Mucosa of rectum (tissue), 2 donors: ENCODE measurements at regions not wholly inside any gene's neighbourhood (a gene's known extent, or its start where the extent isn't known, plus 50 kb on each side); places are given as distances from the start of the nearest gene placed in this dataset.

Experiments
- H3K27ac ChIP-seq, 2 donors: one replicate each; pipeline ENCODE4 v1.7.0; 2013; ENCODE audit warnings: inconsistent platforms in 2 of 2, low read depth in 2 of 2, low read length in 2 of 2
- H3K27me3 ChIP-seq, 2 donors: one replicate each; pipeline ENCODE4 v1.7.0; 2013; ENCODE audit warnings: low read length in 2 of 2; ENCODE audit not compliant: control insufficient read depth in 2 of 2, insufficient read depth in 2 of 2
- H3K36me3 ChIP-seq, 2 donors: one replicate each; pipeline ENCODE4 v1.7.0; 2013; ENCODE audit warnings: low read length in 2 of 2; ENCODE audit not compliant: control insufficient read depth in 2 of 2, insufficient read depth in 2 of 2
- H3K4me1 ChIP-seq, 2 donors: one replicate each; pipeline ENCODE4 v1.7.0; 2013; ENCODE audit warnings: low read length in 2 of 2, mild to moderate bottlenecking in 1 of 2; ENCODE audit not compliant: control insufficient read depth in 2 of 2, insufficient read depth in 2 of 2
- H3K4me3 ChIP-seq, 2 donors: one replicate each; pipeline ENCODE4 v1.7.0; 2013; ENCODE audit warnings: low read length in 2 of 2
- H3K9ac ChIP-seq, 2 donors: one replicate each; pipeline ENCODE4 v1.7.0; 2013; ENCODE audit warnings: low read length in 2 of 2, low read depth in 1 of 2, mild to moderate bottlenecking in 1 of 2
- H3K9me3 ChIP-seq, 2 donors: one replicate each; pipeline ENCODE4 v1.7.0; 2013; ENCODE audit warnings: low read length in 2 of 2; ENCODE audit not compliant: control insufficient read depth in 2 of 2
- donor health status: healthy.
- donor health status: Normal muscosa, but diverticular disease.

GRCh38 chr3:164208821-164209220 is 869.5 kb downstream of the SI start:
- Histone ChIP-seq H3K9ac (no peak overlapping the region), H3K4me1 (no peaks in the 10 kb centered on the region), H3K27ac (no peak overlapping the region), H3K27me3 (no peaks in the 10 kb centered on the region), H3K4me3 (no peak overlapping the region), H3K36me3 (no peaks in the 10 kb centered on the region), H3K9me3 (no peaks in the 10 kb centered on the region)

DNA sequence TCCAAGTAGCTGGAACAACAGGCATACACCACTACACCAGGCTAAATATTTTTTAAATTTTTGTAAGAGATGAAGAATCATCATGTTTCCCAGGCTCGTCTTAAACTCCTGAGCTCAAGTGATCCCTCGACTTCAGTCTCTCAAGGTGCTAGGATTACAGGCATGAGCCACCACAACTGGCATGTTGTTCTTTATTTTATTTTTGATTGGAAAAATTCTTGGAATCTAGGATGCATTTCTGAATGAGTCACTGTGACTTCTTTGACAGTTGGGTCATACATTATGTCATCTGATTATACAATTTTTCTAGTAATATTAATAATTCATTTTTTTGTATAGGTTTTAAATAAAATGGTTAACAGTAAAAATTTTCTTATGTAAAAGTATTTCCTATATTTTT is 870.2 kb downstream of the SI start:
- H3K27ac ChIP-seq, result no peak overlapping the region
- H3K36me3 ChIP-seq, result no peaks in the 10 kb centered on the region
- H3K9me3 ChIP-seq, result no peaks in the 10 kb centered on the region
- no peak overlapping the region for H3K9ac ChIP-seq
- H3K27me3 ChIP-seq, result no peaks in the 10 kb centered on the region
- no peaks in the 10 kb centered on the region for H3K4me1 ChIP-seq
- H3K4me3 ChIP-seq, result no peak overlapping the region

- no peaks in the 10 kb centered on the region for H3K27me3 ChIP-seq
- H3K4me3 ChIP-seq, result no peak overlapping the region
- H3K9ac ChIP-seq, result no peak overlapping the region
- no peak overlapping the region for H3K27ac ChIP-seq
- H3K9me3 ChIP-seq, result no peaks in the 10 kb centered on the region
- H3K4me1 ChIP-seq, result no peaks in the 10 kb centered on the region
- H3K36me3 ChIP-seq, result no peaks in the 10 kb centered on the region
Observed at GRCh38 chr3:164200053-164200823, 878.1 kb downstream of the SI start.

DNA sequence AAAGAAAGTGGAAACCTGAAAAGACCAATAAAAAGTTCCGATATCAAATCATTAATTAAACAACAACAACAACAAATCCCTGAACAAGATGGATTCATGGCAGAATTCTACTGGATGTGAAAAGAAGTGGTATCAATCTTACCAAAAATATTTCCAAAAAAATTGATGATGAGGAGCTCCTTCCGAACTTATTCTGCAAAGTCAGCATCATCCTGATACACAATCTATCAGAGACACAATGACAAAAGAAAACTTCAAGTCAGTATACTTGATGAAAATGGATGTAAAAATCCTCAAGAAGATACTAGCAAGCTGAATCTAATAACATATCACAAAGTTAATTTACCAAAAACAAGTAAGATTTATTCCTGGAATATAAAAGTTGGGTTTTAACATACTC is 881.8 kb downstream of the SI start:
- Histone ChIP-seq H3K4me3 (no peak overlapping the region), H3K9me3 (no peaks in the 10 kb centered on the region), H3K9ac (no peak overlapping the region), H3K27me3 (no peaks in the 10 kb centered on the region), H3K27ac (no peak overlapping the region), H3K36me3 (no peaks in the 10 kb centered on the region), H3K4me1 (no peaks in the 10 kb centered on the region)

DNA sequence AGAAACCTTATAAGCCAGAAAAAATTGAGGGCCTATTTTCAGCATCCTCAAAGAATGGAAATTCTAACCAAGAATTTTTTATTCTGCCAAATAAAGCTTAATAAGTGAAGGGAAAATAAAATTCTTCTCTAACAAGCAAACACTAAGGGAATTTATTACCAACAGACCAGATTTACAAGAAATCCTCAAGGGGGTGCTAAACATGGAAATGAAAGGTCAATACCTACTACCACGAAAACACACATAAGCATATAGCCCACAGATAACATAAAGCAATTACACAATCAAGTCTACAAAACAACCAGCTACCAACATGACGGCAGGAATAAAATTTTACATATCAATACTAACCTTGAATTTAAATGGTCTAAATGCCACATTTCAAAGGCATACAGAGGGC is 883.5 kb downstream of the SI start:
- Histone ChIP-seq H3K27me3 (no peaks in the 10 kb centered on the region), H3K27ac (no peak overlapping the region), H3K9ac (no peak overlapping the region), H3K9me3 (no peaks in the 10 kb centered on the region), H3K4me3 (no peak overlapping the region), H3K4me1 (no peaks in the 10 kb centered on the region), H3K36me3 (no peaks in the 10 kb centered on the region)

DNA sequence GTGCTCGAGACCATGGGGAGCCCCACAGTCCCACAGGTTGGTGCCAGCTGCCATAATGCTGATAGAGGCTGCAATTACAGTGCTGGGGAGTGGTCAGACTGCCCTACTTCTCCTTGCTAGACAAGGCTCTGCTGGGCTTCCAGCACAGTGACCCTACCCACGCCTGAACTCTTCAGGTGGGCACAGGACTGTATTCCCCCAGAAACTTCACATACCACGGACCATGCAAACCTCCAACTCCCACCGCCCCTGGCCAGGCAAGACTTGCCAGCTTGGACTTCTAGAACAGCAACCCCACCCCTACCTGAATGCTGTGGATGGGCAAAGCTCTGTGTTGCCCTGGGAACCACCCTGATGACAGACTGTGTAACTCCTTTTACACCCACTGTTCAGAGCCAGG is 885.3 kb downstream of the SI start:
- no peak overlapping the region for H3K4me3 ChIP-seq
- H3K9me3 ChIP-seq, result no peaks in the 10 kb centered on the region
- H3K27me3 ChIP-seq, result no peaks in the 10 kb centered on the region
- no peak overlapping the region for H3K27ac ChIP-seq
- no peak overlapping the region for H3K9ac ChIP-seq
- H3K4me1 ChIP-seq, result no peaks in the 10 kb centered on the region
- no peaks in the 10 kb centered on the region for H3K36me3 ChIP-seq

GRCh38 chr3:164190566-164190965 is 887.7 kb downstream of the SI start:
- Histone ChIP-seq H3K4me1 (no peaks in the 10 kb centered on the region), H3K36me3 (no peaks in the 10 kb centered on the region), H3K9me3 (no peaks in the 10 kb centered on the region), H3K27me3 (no peaks in the 10 kb centered on the region), H3K4me3 (no peak overlapping the region), H3K27ac (no peak overlapping the region), H3K9ac (no peak overlapping the region)

DNA sequence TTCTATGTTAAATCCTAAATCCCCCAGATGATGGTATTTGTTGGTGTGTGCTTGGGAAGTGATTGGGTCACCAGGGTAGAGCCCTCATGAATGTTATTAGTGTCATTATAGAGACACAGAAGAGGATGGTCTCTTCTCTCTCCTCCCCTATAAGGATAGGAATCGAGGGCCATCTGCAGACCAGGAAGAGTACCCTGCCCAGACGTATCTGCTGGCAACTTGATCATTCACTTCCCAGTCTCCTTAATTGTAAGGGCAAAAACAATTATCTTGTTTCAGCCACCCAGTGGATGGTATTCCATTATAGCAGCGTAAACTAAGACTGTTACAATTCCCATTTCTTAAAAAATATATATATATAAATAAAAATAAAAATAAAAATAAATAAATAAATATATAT is 892.2 kb downstream of the SI start:
- H3K9ac ChIP-seq, result no peak overlapping the region
- no peaks in the 10 kb centered on the region for H3K27me3 ChIP-seq
- H3K4me1 ChIP-seq, result no peaks in the 10 kb centered on the region
- H3K4me3 ChIP-seq, result no peak overlapping the region
- H3K27ac ChIP-seq, result no peak overlapping the region
- H3K9me3 ChIP-seq, result no peaks in the 10 kb centered on the region
- no peaks in the 10 kb centered on the region for H3K36me3 ChIP-seq

DNA sequence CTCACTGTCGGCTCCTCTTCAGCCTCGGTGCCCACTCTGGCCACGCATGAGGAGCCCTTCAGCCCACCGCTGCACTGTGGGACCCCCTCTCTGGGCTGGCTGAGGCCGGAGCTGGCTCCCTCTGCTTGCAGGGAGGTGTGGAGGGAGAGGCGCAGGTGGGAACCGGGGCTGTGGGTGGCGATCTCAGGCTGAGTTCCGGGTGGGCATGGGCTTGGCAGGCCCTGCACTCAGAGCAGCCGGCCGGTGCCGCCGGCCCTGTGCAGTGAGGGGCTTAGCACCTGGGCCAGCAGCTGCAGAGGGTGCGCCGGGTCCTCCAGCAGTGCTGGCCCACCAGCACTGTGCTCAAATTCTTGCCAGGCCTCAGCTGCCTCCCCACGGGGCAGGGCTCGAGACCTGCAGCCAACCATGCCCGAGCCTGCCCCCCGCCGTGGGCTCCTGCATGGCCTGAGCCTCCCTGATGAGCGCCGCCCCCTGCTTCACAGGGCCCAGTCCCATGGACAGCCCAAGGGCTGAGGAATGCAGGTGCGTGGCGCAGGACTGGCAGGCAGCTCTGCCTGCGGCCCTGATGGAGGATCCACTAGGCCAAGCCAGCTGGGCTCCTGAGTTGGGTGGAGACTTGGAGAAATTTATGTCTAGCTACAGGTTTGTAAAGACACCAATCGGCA is 899.1 kb downstream of the SI start:
- no peaks in the 10 kb centered on the region for H3K27me3 ChIP-seq
- H3K4me1 ChIP-seq, result no peaks in the 10 kb centered on the region
- no peak overlapping the region for H3K9ac ChIP-seq
- no peak overlapping the region for H3K4me3 ChIP-seq
- no peaks in the 10 kb centered on the region for H3K36me3 ChIP-seq
- H3K27ac ChIP-seq, result no peak overlapping the region
- H3K9me3 ChIP-seq, result no peaks in the 10 kb centered on the region

GRCh38 chr3:164174059-164174458 is 904.2 kb downstream of the SI start:
- no peak overlapping the region for H3K27ac ChIP-seq
- H3K4me3 ChIP-seq, result no peak overlapping the region
- H3K9ac ChIP-seq, result no peak overlapping the region
- no peaks in the 10 kb centered on the region for H3K4me1 ChIP-seq
- no peaks in the 10 kb centered on the region for H3K27me3 ChIP-seq
- H3K9me3 ChIP-seq, result no peaks in the 10 kb centered on the region
- no peaks in the 10 kb centered on the region for H3K36me3 ChIP-seq
